Astrocyte (in vitro differentiated cells and primary cell): ENCODE measurements at regions not wholly inside any gene's neighbourhood (a gene's known extent, or its start where the extent isn't known, plus 50 kb on each side); places are given as distances from the start of the nearest gene placed in this dataset.

Experiments
- DNase-seq: peaks from one replicate; pipeline ENCODE4 v3.0.0-alpha.2; 2010; ENCODE audit warnings: low read depth
- FAIRE-seq: peaks from 2 replicates; lab custom pipeline; 2011; peaks lifted over from hg19 to GRCh38; lab: Jason Lieb, UNC
- H2AFZ ChIP-seq: 2 replicates; pipeline ENCODE4 v1.6.0; 2012; ENCODE audit warnings: low read depth, low read length, inconsistent platforms
- H3K27ac ChIP-seq: 2 replicates; pipeline ENCODE4 v1.5.1; 2011; ENCODE audit warnings: low read depth, low read length, inconsistent platforms
- H3K27me3 ChIP-seq: 2 replicates; pipeline ENCODE4 v1.6.0; 2011; ENCODE audit warnings: low read length, inconsistent platforms; ENCODE audit not compliant: insufficient read depth
- H3K36me3 ChIP-seq: 2 replicates; pipeline ENCODE4 v1.5.1; 2011; ENCODE audit warnings: low read length, inconsistent platforms; ENCODE audit not compliant: insufficient read depth
- H3K4me1 ChIP-seq: 2 replicates; pipeline ENCODE4 v1.5.1; 2011; ENCODE audit warnings: low read length, inconsistent platforms; ENCODE audit not compliant: insufficient read depth
- H3K4me2 ChIP-seq: 2 replicates; pipeline ENCODE4 v1.6.0; 2012; ENCODE audit warnings: low read length, inconsistent platforms
- H3K4me3 ChIP-seq: 2 replicates; pipeline ENCODE4 v1.5.1; 2011; ENCODE audit warnings: low read depth, mild to moderate bottlenecking, low read length, inconsistent platforms; ENCODE audit not compliant: insufficient read depth
- H3K79me2 ChIP-seq: 2 replicates; pipeline ENCODE4 v1.6.0; 2012; ENCODE audit warnings: mild to moderate bottlenecking, low read length, inconsistent platforms; ENCODE audit not compliant: insufficient read depth
- H3K9ac ChIP-seq: 2 replicates; pipeline ENCODE4 v1.6.0; 2012; ENCODE audit warnings: mild to moderate bottlenecking, low read length, inconsistent platforms
- H3K9me3 ChIP-seq: 2 replicates; pipeline ENCODE4 v1.5.1; 2012; ENCODE audit warnings: low read depth, mild to moderate bottlenecking, low read length, inconsistent platforms; ENCODE audit not compliant: insufficient read depth
- H4K20me1 ChIP-seq: 2 replicates; pipeline ENCODE4 v1.6.0; 2012; ENCODE audit warnings: low read length, inconsistent platforms; ENCODE audit not compliant: insufficient read depth
- H3K27ac Mint-ChIP-seq: one replicate; pipeline ENCODE4 v1.8.0; 2021; ENCODE audit warnings: mild to moderate bottlenecking, mixed read lengths; ENCODE audit not compliant: unreplicated experiment
- H3K27me3 Mint-ChIP-seq: one replicate; pipeline ENCODE4 v1.8.0; 2021; ENCODE audit warnings: low read depth, mixed read lengths; ENCODE audit not compliant: unreplicated experiment
- H3K36me3 Mint-ChIP-seq: one replicate; pipeline ENCODE4 v1.8.0; 2021; ENCODE audit warnings: low read depth, mixed read lengths; ENCODE audit not compliant: unreplicated experiment
- H3K4me1 Mint-ChIP-seq: one replicate; pipeline ENCODE4 v1.8.0; 2021; ENCODE audit warnings: low read depth, mixed read lengths; ENCODE audit not compliant: unreplicated experiment
- H3K4me3 Mint-ChIP-seq: one replicate; pipeline ENCODE4 v1.8.0; 2021; ENCODE audit warnings: mild to moderate bottlenecking, moderate library complexity, mixed read lengths; ENCODE audit not compliant: unreplicated experiment
- H3K9me3 Mint-ChIP-seq: one replicate; pipeline ENCODE4 v1.8.0; 2021; ENCODE audit warnings: mild to moderate bottlenecking, mixed read lengths; ENCODE audit not compliant: unreplicated experiment
- CTCF ChIP-seq: IDR thresholded peaks from 2 replicates; pipeline ENCODE4 v1.5.1; 2011; ENCODE audit warnings: low read depth, mild to moderate bottlenecking, inconsistent platforms, low read length, moderate library complexity; ENCODE audit not compliant: insufficient read depth
- EZH2 ChIP-seq: IDR thresholded peaks from 2 replicates; pipeline ENCODE4 v1.6.1; 2012; ENCODE audit warnings: mild to moderate bottlenecking, low read length, inconsistent platforms; ENCODE audit not compliant: insufficient read depth

DNA sequence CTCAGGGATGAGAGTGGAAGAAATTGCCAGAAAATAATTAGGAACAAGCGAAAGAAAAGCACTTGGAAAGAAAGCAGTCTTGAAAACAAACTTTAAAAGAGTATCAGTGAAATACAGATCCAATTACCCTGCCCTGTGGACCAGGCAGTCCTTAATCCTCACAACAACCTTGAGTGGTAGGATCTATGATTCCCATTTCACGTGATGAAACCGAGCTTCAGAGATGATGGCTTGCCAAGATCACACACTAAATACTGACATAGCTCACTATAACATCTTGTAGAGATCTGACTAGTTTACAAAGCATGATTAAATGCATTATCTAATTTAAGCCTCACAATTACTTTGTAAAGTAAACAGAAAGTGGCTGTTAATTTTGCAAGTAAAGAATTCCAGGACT lies 55.5 kb upstream of the ABCA1 start:
- Histone ChIP-seq H3K9me3 (no peaks in the 10 kb centered on the region), H3K27ac (no peak overlapping the region), H3K27me3 (no peaks in the 10 kb centered on the region), H3K79me2 (no peaks in the 10 kb centered on the region), H3K4me3 (no peak overlapping the region), H3K36me3 (no peaks in the 10 kb centered on the region), H3K4me2 (no peak overlapping the region), H3K9ac (no peak overlapping the region), H2AFZ (no peak overlapping the region), H4K20me1 (no peaks in the 10 kb centered on the region), H3K4me1 (peaks cover 4% of the 10 kb centered on the region)
- DNase-seq = no peak
- no peak for TF ChIP-seq CTCF
- TF ChIP-seq EZH2 = no peak
- Mint-ChIP-seq H3K9me3 (peaks cover 7% of the 10 kb centered on the region), H3K27me3 (no peaks in the 10 kb centered on the region), H3K4me1 (peaks cover 5% of the 10 kb centered on the region), H3K27ac (no peak overlapping the region), H3K36me3 (no peaks in the 10 kb centered on the region), H3K4me3 (no peak overlapping the region)
- no peak for FAIRE-seq

DNA sequence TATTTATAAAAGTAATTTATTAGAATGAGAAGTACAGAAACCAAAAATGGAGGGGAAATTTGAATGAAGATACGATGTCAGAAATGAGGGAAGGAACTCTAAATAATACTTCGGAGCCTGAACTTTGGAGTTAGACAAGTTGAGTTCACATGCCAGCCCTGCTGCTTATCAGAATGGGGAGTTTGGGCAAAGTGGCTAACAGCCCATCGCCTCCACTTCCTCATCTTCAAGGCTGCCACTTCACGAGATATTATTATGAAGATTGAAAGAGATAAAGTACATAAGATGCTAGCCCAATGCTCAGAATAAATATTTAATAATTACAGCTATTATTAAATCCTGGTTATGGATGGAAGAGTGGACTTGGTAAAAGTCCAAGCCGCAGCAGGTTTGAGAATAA lies 56.2 kb upstream of the ABCA1 start:
- H3K4me3 Mint-ChIP-seq = no peak overlapping the region
- no peaks in the 10 kb centered on the region for H3K36me3 Mint-ChIP-seq
- H3K9ac ChIP-seq = no peak overlapping the region
- no peak overlapping the region for H3K27ac Mint-ChIP-seq
- no peaks in the 10 kb centered on the region for H3K27me3 Mint-ChIP-seq
- H3K36me3 ChIP-seq = no peaks in the 10 kb centered on the region
- peaks cover 6% of the 10 kb centered on the region for H3K4me1 Mint-ChIP-seq
- no peak overlapping the region for H3K27ac ChIP-seq
- H3K4me2 ChIP-seq = no peak overlapping the region
- H3K9me3 ChIP-seq = no peaks in the 10 kb centered on the region
- H3K27me3 ChIP-seq = no peaks in the 10 kb centered on the region
- FAIRE-seq (no peak), DNase-seq (no peak)
- no peak overlapping the region for H3K4me3 ChIP-seq
- no peaks in the 10 kb centered on the region for H3K79me2 ChIP-seq
- peaks cover 4% of the 10 kb centered on the region for H3K4me1 ChIP-seq
- TF ChIP-seq EZH2 (no peak), CTCF (no peak)
- H2AFZ ChIP-seq = no peak overlapping the region
- H4K20me1 ChIP-seq = no peaks in the 10 kb centered on the region
- H3K9me3 Mint-ChIP-seq = peaks cover 7% of the 10 kb centered on the region

DNA sequence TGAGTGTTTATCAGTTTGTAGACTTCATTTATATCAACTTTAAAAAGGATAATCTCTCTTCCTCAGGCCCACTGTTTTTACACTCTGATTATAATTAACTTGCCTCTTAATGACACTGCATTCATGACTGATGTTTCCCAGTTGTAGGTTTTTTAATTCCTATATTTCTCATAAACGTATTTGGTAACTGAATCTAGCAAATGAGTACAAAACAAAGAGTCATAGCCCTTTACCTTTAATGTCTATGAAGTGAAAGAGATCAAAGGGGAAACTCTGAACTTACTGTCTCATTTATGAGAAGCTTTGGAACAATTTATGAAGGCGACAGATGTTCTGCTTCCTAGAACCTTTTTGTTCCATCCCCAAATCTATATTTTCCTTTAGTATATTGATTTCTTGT lies 56.6 kb upstream of the ABCA1 start:
- H3K4me1 ChIP-seq = peaks cover 4% of the 10 kb centered on the region
- Mint-ChIP-seq H3K9me3 (peaks cover 7% of the 10 kb centered on the region), H3K27me3 (no peaks in the 10 kb centered on the region), H3K4me3 (no peak overlapping the region), H3K27ac (no peak overlapping the region), H3K36me3 (no peaks in the 10 kb centered on the region), H3K4me1 (peaks cover 7% of the 10 kb centered on the region)
- no peak overlapping the region for H2AFZ ChIP-seq
- H3K79me2 ChIP-seq = no peaks in the 10 kb centered on the region
- no peak for FAIRE-seq
- no peak overlapping the region for H3K4me3 ChIP-seq
- no peak for DNase-seq
- H4K20me1 ChIP-seq = no peaks in the 10 kb centered on the region
- H3K4me2 ChIP-seq = no peak overlapping the region
- no peak overlapping the region for H3K27ac ChIP-seq
- H3K9me3 ChIP-seq = no peaks in the 10 kb centered on the region
- H3K9ac ChIP-seq = no peak overlapping the region
- H3K36me3 ChIP-seq = no peaks in the 10 kb centered on the region
- no peaks in the 10 kb centered on the region for H3K27me3 ChIP-seq
- TF ChIP-seq EZH2 (no peak), CTCF (no peak)
